WTC11 (cell line): ENCODE measurements at regions not wholly inside any gene's neighbourhood (a gene's known extent, or its start where the extent isn't known, plus 50 kb on each side); places are given as distances from the start of the nearest gene placed in this dataset.

Source experiments
- ATAC-seq: fragments of 200-7000 bp; cut with Tn5 transposase; 2 replicates; pipeline ENCODE4 v1.10.0; 2021; ENCODE audit warnings: mild to moderate bottlenecking, moderate library complexity
- CTCF ChIA-PET: fragments of 300-600 bp; sonication (Branson Sonifier 250); formaldehyde crosslinking; loops from one replicate; lab custom pipeline; 2021; ENCODE audit warnings: antibody characterized with exemption; lab: Charles Lee
- POLR2A ChIA-PET: fragments of 350-600 bp; sonication (Branson Sonifier 250); formaldehyde crosslinking; loops from one replicate; lab custom pipeline; 2021; ENCODE audit warnings: antibody characterized with exemption; lab: Charles Lee
- DNase-seq: peaks from one replicate; pipeline ENCODE4 v3.0.0; 2021; ENCODE audit warnings: low spot score
- H3K27ac Mint-ChIP-seq: 2 replicates; pipeline ENCODE4 v1.8.0; 2021; ENCODE audit warnings: mixed read lengths
- H3K27me3 Mint-ChIP-seq: 2 replicates; pipeline ENCODE4 v1.8.0; 2021; ENCODE audit warnings: low read depth, mild to moderate bottlenecking, moderate library complexity, mixed read lengths
- H3K36me3 Mint-ChIP-seq: 2 replicates; pipeline ENCODE4 v1.8.0; 2021; ENCODE audit warnings: mixed read lengths
- H3K4me1 Mint-ChIP-seq: 2 replicates; pipeline ENCODE4 v1.8.0; 2022; ENCODE audit warnings: mixed read lengths
- H3K4me3 Mint-ChIP-seq: 2 replicates; pipeline ENCODE4 v1.8.0; 2021; ENCODE audit warnings: mild to moderate bottlenecking, moderate library complexity, mixed read lengths
- H3K9me3 Mint-ChIP-seq: 2 replicates; pipeline ENCODE4 v1.8.0; 2021; ENCODE audit warnings: mixed read lengths
- E2F4 ChIP-seq: sonication (generic); formaldehyde crosslinking; IDR thresholded peaks from 2 replicates; pipeline ENCODE4 v1.8.1; 2022; ENCODE audit warnings: low read depth, mild to moderate bottlenecking, moderate library complexity, missing genetic modification reagents, borderline replicate concordance
- ESRRA ChIP-seq: sonication (generic); formaldehyde crosslinking; IDR thresholded peaks from 2 replicates; pipeline ENCODE4 v1.8.1; 2022; ENCODE audit warnings: mild to moderate bottlenecking, missing genetic modification reagents, borderline replicate concordance
- GABPB1 ChIP-seq: sonication (generic); formaldehyde crosslinking; IDR thresholded peaks from 2 replicates; pipeline ENCODE4 v1.8.1; 2023; ENCODE audit warnings: mild to moderate bottlenecking, missing genetic modification reagents
- GTF2I ChIP-seq: fragments of 250-450 bp; sonication (Bioruptor Pico); conservative IDR thresholded peaks from 2 replicates; pipeline ENCODE4 v1.4.0; 2021; ENCODE audit warnings: mild to moderate bottlenecking
- HMGA2 ChIP-seq: fragments of 250-450 bp; sonication (Bioruptor Pico); IDR thresholded peaks from 2 replicates; pipeline ENCODE4 v1.4.0; 2021; ENCODE audit warnings: mild to moderate bottlenecking, moderate library complexity
- IRF2 ChIP-seq: sonication (generic); formaldehyde crosslinking; IDR thresholded peaks from 2 replicates; pipeline ENCODE4 v1.8.0; 2022; ENCODE audit warnings: low read depth, missing genetic modification reagents, borderline replicate concordance
- NFE2L1 ChIP-seq: sonication (generic); formaldehyde crosslinking; IDR thresholded peaks from 2 replicates; pipeline ENCODE4 v1.8.1; 2023; ENCODE audit warnings: missing genetic modification reagents
- PREB ChIP-seq: sonication (generic); formaldehyde crosslinking; IDR thresholded peaks from 2 replicates; pipeline ENCODE4 v1.8.1; 2022; ENCODE audit warnings: mild to moderate bottlenecking, missing genetic modification reagents, moderate library complexity, borderline replicate concordance
- RELA ChIP-seq: sonication (generic); formaldehyde crosslinking; IDR thresholded peaks from 2 replicates; pipeline ENCODE4 v1.8.1; 2022; ENCODE audit warnings: missing genetic modification reagents, mild to moderate bottlenecking, borderline replicate concordance
- SMAD4 ChIP-seq: sonication (generic); formaldehyde crosslinking; IDR thresholded peaks from 2 replicates; pipeline ENCODE4 v1.8.0; 2022; ENCODE audit warnings: mild to moderate bottlenecking, missing genetic modification reagents
- SOX15 ChIP-seq: fragments of 250-450 bp; sonication (Bioruptor Pico); IDR thresholded peaks from 2 replicates; pipeline ENCODE4 v1.9.0; 2021; ENCODE audit warnings: mild to moderate bottlenecking
- TEAD1 ChIP-seq: sonication (generic); formaldehyde crosslinking; IDR thresholded peaks from 2 replicates; pipeline ENCODE4 v1.8.0; 2022; ENCODE audit warnings: mild to moderate bottlenecking, missing genetic modification reagents
- TP53 ChIP-seq: sonication (generic); formaldehyde crosslinking; IDR thresholded peaks from 2 replicates; pipeline ENCODE4 v1.8.1; 2023; ENCODE audit warnings: mild to moderate bottlenecking, missing genetic modification reagents
- USF1 ChIP-seq: sonication (generic); formaldehyde crosslinking; IDR thresholded peaks from 2 replicates; pipeline ENCODE4 v1.8.0; 2022; ENCODE audit warnings: mild to moderate bottlenecking, missing genetic modification reagents
- ZNF121 ChIP-seq: sonication (generic); formaldehyde crosslinking; IDR thresholded peaks from 2 replicates; pipeline ENCODE4 v1.8.0; 2023; ENCODE audit warnings: missing genetic modification reagents
- ZNF317 ChIP-seq: sonication (generic); formaldehyde crosslinking; IDR thresholded peaks from 2 replicates; pipeline ENCODE4 v1.8.1; 2023; ENCODE audit warnings: low read depth, mild to moderate bottlenecking, moderate library complexity, missing genetic modification reagents, borderline replicate concordance
- ZNF423 ChIP-seq: fragments of 250-450 bp; sonication (Bioruptor Pico); IDR thresholded peaks from 2 replicates; pipeline ENCODE4 v2.1.2; 2022; ENCODE audit warnings: mild to moderate bottlenecking, moderate library complexity
- ZNF671 ChIP-seq: fragments of 250-450 bp; sonication (Bioruptor Pico); IDR thresholded peaks from 2 replicates; pipeline ENCODE4 v1.8.0; 2021; ENCODE audit warnings: mild to moderate bottlenecking
- TF ChIP-seq, protein P1 (sequence below): sonication (generic); formaldehyde crosslinking; IDR thresholded peaks from 2 replicates; pipeline ENCODE4 v1.8.1; 2023; ENCODE audit warnings: mild to moderate bottlenecking, moderate library complexity, missing genetic modification reagents
- TF ChIP-seq, protein P2 (sequence below): sonication (generic); formaldehyde crosslinking; IDR thresholded peaks from 2 replicates; pipeline ENCODE4 v1.8.1; 2022; ENCODE audit warnings: missing genetic modification reagents, borderline replicate concordance
- TF ChIP-seq, protein P3 (sequence below): fragments of 250-450 bp; sonication (Bioruptor Pico); IDR thresholded peaks from 2 replicates; pipeline ENCODE4 v1.9.0; 2021; ENCODE audit warnings: mild to moderate bottlenecking
- TF ChIP-seq, protein P4 (sequence below): sonication (generic); formaldehyde crosslinking; IDR thresholded peaks from 2 replicates; pipeline ENCODE4 v1.8.1; 2022; ENCODE audit warnings: low read depth, missing genetic modification reagents, borderline replicate concordance

GRCh38 chr11:19375440-19375839 is 134.7 kb upstream of the E2F8 start (continued):
- TF ChIP-seq, protein P1, sequence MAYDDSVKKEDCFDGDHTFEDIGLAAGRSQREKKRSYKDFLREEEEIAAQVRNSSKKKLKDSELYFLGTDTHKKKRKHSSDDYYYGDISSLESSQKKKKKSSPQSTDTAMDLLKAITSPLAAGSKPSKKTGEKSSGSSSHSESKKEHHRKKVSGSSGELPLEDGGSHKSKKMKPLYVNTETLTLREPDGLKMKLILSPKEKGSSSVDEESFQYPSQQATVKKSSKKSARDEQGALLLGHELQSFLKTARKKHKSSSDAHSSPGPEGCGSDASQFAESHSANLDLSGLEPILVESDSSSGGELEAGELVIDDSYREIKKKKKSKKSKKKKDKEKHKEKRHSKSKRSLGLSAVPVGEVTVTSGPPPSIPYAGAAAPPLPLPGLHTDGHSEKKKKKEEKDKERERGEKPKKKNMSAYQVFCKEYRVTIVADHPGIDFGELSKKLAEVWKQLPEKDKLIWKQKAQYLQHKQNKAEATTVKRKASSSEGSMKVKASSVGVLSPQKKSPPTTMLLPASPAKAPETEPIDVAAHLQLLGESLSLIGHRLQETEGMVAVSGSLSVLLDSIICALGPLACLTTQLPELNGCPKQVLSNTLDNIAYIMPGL: no peak
- TF ChIP-seq PREB (CRISPR knock-in tag): no peak
- TF ChIP-seq, protein P2, sequence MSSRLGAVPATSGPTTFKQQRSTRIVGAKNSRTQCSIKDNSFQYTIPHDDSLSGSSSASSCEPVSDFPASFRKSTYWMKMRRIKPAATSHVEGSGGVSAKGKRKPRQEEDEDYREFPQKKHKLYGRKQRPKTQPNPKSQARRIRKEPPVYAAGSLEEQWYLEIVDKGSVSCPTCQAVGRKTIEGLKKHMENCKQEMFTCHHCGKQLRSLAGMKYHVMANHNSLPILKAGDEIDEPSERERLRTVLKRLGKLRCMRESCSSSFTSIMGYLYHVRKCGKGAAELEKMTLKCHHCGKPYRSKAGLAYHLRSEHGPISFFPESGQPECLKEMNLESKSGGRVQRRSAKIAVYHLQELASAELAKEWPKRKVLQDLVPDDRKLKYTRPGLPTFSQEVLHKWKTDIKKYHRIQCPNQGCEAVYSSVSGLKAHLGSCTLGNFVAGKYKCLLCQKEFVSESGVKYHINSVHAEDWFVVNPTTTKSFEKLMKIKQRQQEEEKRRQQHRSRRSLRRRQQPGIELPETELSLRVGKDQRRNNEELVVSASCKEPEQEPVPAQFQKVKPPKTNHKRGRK (CRISPR knock-in tag): no peak
- TF ChIP-seq TEAD1 (CRISPR knock-in tag): no peak
- TF ChIP-seq, all 79 proteins: peak for 0

GRCh38 chr11:19374151-19374569 is 133.4 kb upstream of the E2F8 start:
- ChIA-PET CTCF (no interaction called here), POLR2A (no interaction called here)
- H3K4me1 Mint-ChIP-seq: no peaks in the 10 kb centered on the region
- no peaks in the 10 kb centered on the region for H3K9me3 Mint-ChIP-seq
- ATAC-seq (no peak), DNase-seq (no peak)
- no peak overlapping the region for H3K4me3 Mint-ChIP-seq
- no peak overlapping the region for H3K27ac Mint-ChIP-seq
- H3K27me3 Mint-ChIP-seq: no peaks in the 10 kb centered on the region; the same call in 1 of the 2 replicates
- H3K36me3 Mint-ChIP-seq: no peaks in the 10 kb centered on the region
- no peak for TF ChIP-seq GTF2I (CRISPR knock-in tag)
- no peak for TF ChIP-seq ZNF121
- TF ChIP-seq ZNF423 (CRISPR knock-in tag): no peak
- no peak for TF ChIP-seq SOX15 (CRISPR knock-in tag)
- no peak for TF ChIP-seq TP53 (CRISPR knock-in tag)
- no peak for TF ChIP-seq RELA (CRISPR knock-in tag)
- TF ChIP-seq NFE2L1 (CRISPR knock-in tag): no peak
- TF ChIP-seq, protein P3, sequence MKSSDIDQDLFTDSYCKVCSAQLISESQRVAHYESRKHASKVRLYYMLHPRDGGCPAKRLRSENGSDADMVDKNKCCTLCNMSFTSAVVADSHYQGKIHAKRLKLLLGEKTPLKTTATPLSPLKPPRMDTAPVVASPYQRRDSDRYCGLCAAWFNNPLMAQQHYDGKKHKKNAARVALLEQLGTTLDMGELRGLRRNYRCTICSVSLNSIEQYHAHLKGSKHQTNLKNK (CRISPR knock-in tag): no peak
- TF ChIP-seq, protein P4, sequence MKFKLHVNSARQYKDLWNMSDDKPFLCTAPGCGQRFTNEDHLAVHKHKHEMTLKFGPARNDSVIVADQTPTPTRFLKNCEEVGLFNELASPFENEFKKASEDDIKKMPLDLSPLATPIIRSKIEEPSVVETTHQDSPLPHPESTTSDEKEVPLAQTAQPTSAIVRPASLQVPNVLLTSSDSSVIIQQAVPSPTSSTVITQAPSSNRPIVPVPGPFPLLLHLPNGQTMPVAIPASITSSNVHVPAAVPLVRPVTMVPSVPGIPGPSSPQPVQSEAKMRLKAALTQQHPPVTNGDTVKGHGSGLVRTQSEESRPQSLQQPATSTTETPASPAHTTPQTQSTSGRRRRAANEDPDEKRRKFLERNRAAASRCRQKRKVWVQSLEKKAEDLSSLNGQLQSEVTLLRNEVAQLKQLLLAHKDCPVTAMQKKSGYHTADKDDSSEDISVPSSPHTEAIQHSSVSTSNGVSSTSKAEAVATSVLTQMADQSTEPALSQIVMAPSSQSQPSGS (CRISPR knock-in tag): no peak
- TF ChIP-seq SMAD4 (CRISPR knock-in tag): no peak
- no peak for TF ChIP-seq IRF2 (CRISPR knock-in tag)
- TF ChIP-seq E2F4 (CRISPR knock-in tag): no peak
- no peak for TF ChIP-seq GABPB1 (CRISPR knock-in tag)
- TF ChIP-seq, all 79 proteins: peak for 0

- Mint-ChIP-seq H3K27ac (no peak overlapping the region), H3K27me3 (no peaks in the 10 kb centered on the region; the same call in 1 of the 2 replicates), H3K4me3 (no peak overlapping the region), H3K4me1 (no peaks in the 10 kb centered on the region), H3K36me3 (no peaks in the 10 kb centered on the region), H3K9me3 (no peaks in the 10 kb centered on the region)
- no peak for DNase-seq
- POLR2A ChIA-PET: no interaction called here
- no peak for TF ChIP-seq TEAD1 (CRISPR knock-in tag)
- no peak for TF ChIP-seq GTF2I (CRISPR knock-in tag)
- no peak for TF ChIP-seq ESRRA (CRISPR knock-in tag)
- no peak for TF ChIP-seq USF1
- TF ChIP-seq ZNF671 (CRISPR knock-in tag): no peak
- TF ChIP-seq GABPB1 (CRISPR knock-in tag): no peak
- no peak for TF ChIP-seq ZNF317
- TF ChIP-seq HMGA2 (CRISPR knock-in tag): no peak
- CTCF ChIA-PET: no interaction called here
- no peak for ATAC-seq
Measured at GRCh38 chr11:19372381-19372780, 131.6 kb upstream of the E2F8 start.
